B cell (primary cell): ENCODE measurements at regions not wholly inside any gene's neighbourhood (a gene's known extent, or its start where the extent isn't known, plus 50 kb on each side); places are given as distances from the start of the nearest gene placed in this dataset.

Experiments used
- ATAC-seq: fragments of 200-7000 bp; cut with Tn5 transposase; one replicate; pipeline ENCODE4 v1.10.0; 2021; ENCODE audit warnings: low read depth, mild to moderate bottlenecking, moderate number of reproducible peaks, moderate library complexity
- CTCF ChIA-PET: fragments of 350-600 bp; sonication (Branson Sonifier 250); formaldehyde crosslinking; loops from one replicate; lab custom pipeline; 2021; ENCODE audit warnings: antibody characterized with exemption, inconsistent platforms; lab: Charles Lee
- POLR2A ChIA-PET: fragments of 350-600 bp; sonication (Branson Sonifier 250); formaldehyde crosslinking; loops from one replicate; lab custom pipeline; 2021; ENCODE audit warnings: antibody characterized with exemption; lab: Charles Lee
- DNase-seq: peaks from one replicate; pipeline ENCODE4 v3.0.0; 2013
- H2AFZ ChIP-seq: 2 replicates; pipeline ENCODE4 v1.6.1; 2012; ENCODE audit warnings: mild to moderate bottlenecking, low read depth, low read length; ENCODE audit not compliant: insufficient read depth, poor library complexity, severe bottlenecking
- H3K27ac ChIP-seq, 2 donors: 1 replicate in 1 of 2; 2 replicates in 1 of 2; pipeline ENCODE4 v1.5.1; 2012 to 2013; ENCODE audit warnings: low read length in 2 of 2, mild to moderate bottlenecking in 2 of 2, moderate library complexity in 1 of 2
- H3K27me3 ChIP-seq, 4 experiments: fragments of 200-600 bp in 1 of 4; sonication (generic) in 1 of 4; replicated peaks in 1 of 4; 1 replicate in 2 of 4; 2 replicates in 2 of 4; pipeline versions ENCODE4 v1.6.1 to v1.7.0; 2013 to 2016; ENCODE audit warnings: low read length in 3 of 4, mild to moderate bottlenecking in 2 of 4, mixed read lengths in 1 of 4, moderate library complexity in 1 of 4; ENCODE audit not compliant: insufficient read depth in 4 of 4, control insufficient read depth in 3 of 4; ENCODE audit errors: control extremely low read depth in 1 of 4
- H3K36me3 ChIP-seq, 2 experiments: replicated peaks in 1 of 2; 1 replicate in 1 of 2; 2 replicates in 1 of 2; pipeline versions ENCODE4 v1.6.1 to v1.7.1; 2013; ENCODE audit warnings: low read length in 1 of 2; ENCODE audit not compliant: insufficient read depth in 2 of 2, control insufficient read depth in 1 of 2; ENCODE audit errors: control extremely low read depth in 1 of 2, extremely low read depth in 1 of 2
- H3K4me1 ChIP-seq, 2 donors: fragments of 200-600 bp in 1 of 2; sonication (generic) in 1 of 2; 1 replicate in 1 of 2; 2 replicates in 1 of 2; pipeline versions ENCODE4 v1.5.1 to v1.6.1; 2013 to 2017; ENCODE audit warnings: low read length in 2 of 2; ENCODE audit not compliant: control insufficient read depth in 2 of 2, insufficient read depth in 2 of 2
- H3K4me2 ChIP-seq: replicated peaks from 2 replicates; pipeline ENCODE3; 2012; ENCODE audit warnings: mild to moderate bottlenecking, low read depth, low read length; ENCODE audit not compliant: poor library complexity, severe bottlenecking
- H3K4me3 ChIP-seq, 5 experiments: fragments of 200-600 bp in 1 of 5; sonication (generic) in 1 of 5; 1 replicate in 3 of 5; 2 replicates in 2 of 5; pipeline versions ENCODE4 v1.5.1 to v1.7.0; 2011 to 2016; ENCODE audit warnings: low read length in 4 of 5, mild to moderate bottlenecking in 4 of 5, low read depth in 2 of 5, control low read depth in 1 of 5, moderate library complexity in 1 of 5; ENCODE audit not compliant: insufficient read depth in 1 of 5; ENCODE audit errors: control extremely low read depth in 1 of 5, extremely low read depth in 1 of 5
- H3K79me2 ChIP-seq: fragments of 200-600 bp; sonication (generic); one replicate; pipeline ENCODE4 v1.6.0; 2016; ENCODE audit warnings: low read length; ENCODE audit not compliant: control insufficient read depth, insufficient read depth
- H3K9ac ChIP-seq: fragments of 200-600 bp; sonication (generic); 2 replicates; pipeline ENCODE4 v1.6.1; 2017; ENCODE audit warnings: mild to moderate bottlenecking, low read length, moderate library complexity
- H3K9me3 ChIP-seq, 3 donors: one replicate each; pipeline versions ENCODE4 v1.6.1 to v1.7.1; 2013; ENCODE audit warnings: low read length in 2 of 3; ENCODE audit not compliant: control insufficient read depth in 2 of 3, insufficient read depth in 1 of 3; ENCODE audit errors: control extremely low read depth in 1 of 3
- H4K20me1 ChIP-seq: 2 replicates; pipeline ENCODE4 v1.6.0; 2012; ENCODE audit warnings: mild to moderate bottlenecking, low read length; ENCODE audit not compliant: insufficient read depth, control insufficient read depth, poor library complexity, severe bottlenecking
- H3K27ac Mint-ChIP-seq: one replicate; pipeline ENCODE4 v1.8.0; 2021; ENCODE audit warnings: mixed read lengths
- H3K27me3 Mint-ChIP-seq: one replicate; pipeline ENCODE4 v1.8.0; 2021; ENCODE audit warnings: mixed read lengths
- H3K4me1 Mint-ChIP-seq: one replicate; pipeline ENCODE4 v1.8.0; 2021; ENCODE audit warnings: mixed read lengths
- H3K4me3 Mint-ChIP-seq: one replicate; pipeline ENCODE4 v1.8.0; 2021; ENCODE audit warnings: mixed read lengths
- H3K9me3 Mint-ChIP-seq: one replicate; pipeline ENCODE4 v1.8.0; 2022; ENCODE audit warnings: mixed read lengths; ENCODE audit not compliant: insufficient read depth
- CTCF ChIP-seq: fragments of 200-600 bp; IDR thresholded peaks from one replicate; pipeline ENCODE4 v1.8.0; 2022; ENCODE audit warnings: antibody characterized with exemption, mild to moderate bottlenecking
- EZH2 ChIP-seq: IDR thresholded peaks from 2 replicates; pipeline ENCODE4 v1.6.1; 2012; ENCODE audit warnings: borderline replicate concordance, low read depth, mild to moderate bottlenecking, moderate library complexity, low read length; ENCODE audit not compliant: insufficient read depth, poor library complexity, severe bottlenecking
- WGBS: methylation state at CpG from one replicate; pipeline ENCODE4 v1.1.5; 2013; ENCODE audit warnings: missing lambda C conversion rate; ENCODE audit not compliant: insufficient coverage; 5-methylcytosine and 5-hydroxymethylcytosine counted together
- intact Hi-C: fragments of 100-400 bp; cut with micrococcal nuclease; formaldehyde crosslinking; loops from one replicate; pipeline ENCODE4 v1.10.0; 2022

GRCh38 chr3:81953111-81953510 is 191.7 kb upstream of the GBE1 start:
- Mint-ChIP-seq H3K27me3 (no peaks in the 10 kb centered on the region), H3K27ac (no peak overlapping the region), H3K4me1 (no peaks in the 10 kb centered on the region), H3K4me3 (no peak overlapping the region), H3K9me3 (no peaks in the 10 kb centered on the region)
- Histone ChIP-seq H2AFZ (no peak overlapping the region), H3K27me3 (no peaks in the 10 kb centered on the region), H3K4me3 (no peak overlapping the region), H3K9me3 (no peaks in the 10 kb centered on the region), H3K79me2 (no peaks in the 10 kb centered on the region), H4K20me1 (no peaks in the 10 kb centered on the region), H3K9ac (no peak overlapping the region), H3K4me2 (no peak overlapping the region), H3K4me1 (no peaks in the 10 kb centered on the region), H3K36me3 (no peaks in the 10 kb centered on the region), H3K27ac (no peak overlapping the region)
- WGBS, result 95% methylated on average over 3 of the region's 5 CpGs
- ATAC-seq (no peak), DNase-seq (no peak)
- ChIA-PET CTCF (no interaction called here), POLR2A (no interaction called here)
- intact Hi-C loops, result no loop called here
- TF ChIP-seq CTCF (no peak), EZH2 (no peak)

GRCh38 chr3:81952141-81952540 is 190.7 kb upstream of the GBE1 start:
- no peak overlapping the region for H2AFZ ChIP-seq
- no peaks in the 10 kb centered on the region for H3K9me3 Mint-ChIP-seq
- H3K9ac ChIP-seq, result no peak overlapping the region
- H3K36me3 ChIP-seq, result no peaks in the 10 kb centered on the region
- TF ChIP-seq CTCF, result no peak
- no peak for TF ChIP-seq EZH2
- H3K79me2 ChIP-seq, result no peaks in the 10 kb centered on the region
- H3K4me3 Mint-ChIP-seq, result no peak overlapping the region
- H3K27me3 ChIP-seq, result no peaks in the 10 kb centered on the region
- no peak for DNase-seq
- no peaks in the 10 kb centered on the region for H3K27me3 Mint-ChIP-seq
- H3K4me1 ChIP-seq, result no peaks in the 10 kb centered on the region
- no peak overlapping the region for H3K4me3 ChIP-seq
- CTCF ChIA-PET, result no interaction called here
- no peak for ATAC-seq
- intact Hi-C loops, result no loop called here
- H3K27ac ChIP-seq, result no peak overlapping the region
- POLR2A ChIA-PET, result no interaction called here
- WGBS, result 75% methylated on average over 2 of the region's 3 CpGs
- H3K4me1 Mint-ChIP-seq, result no peaks in the 10 kb centered on the region
- no peaks in the 10 kb centered on the region for H4K20me1 ChIP-seq
- H3K4me2 ChIP-seq, result no peak overlapping the region
- H3K27ac Mint-ChIP-seq, result no peak overlapping the region
- H3K9me3 ChIP-seq, result no peaks in the 10 kb centered on the region
